Liver (tissue), 8 donors: ENCODE measurements at regions not wholly inside any gene's neighbourhood (a gene's known extent, or its start where the extent isn't known, plus 50 kb on each side); places are given as distances from the start of the nearest gene placed in this dataset.

Source experiments
- DNase-seq: peaks from one replicate; pipeline ENCODE4 v3.0.0-alpha.2; 2017; ENCODE audit warnings: low spot score
- H3K27ac ChIP-seq, 2 donors: one replicate each; pipeline ENCODE4 v1.7.0; 2013; ENCODE audit warnings: inconsistent platforms in 2 of 2, low read length in 2 of 2, control low read depth in 1 of 2, low read depth in 1 of 2, mild to moderate bottlenecking in 1 of 2
- H3K27me3 ChIP-seq, 4 donors: one replicate each; pipeline versions ENCODE4 v1.6.1 to v1.7.0; 2013; ENCODE audit warnings: low read length in 3 of 4, inconsistent platforms in 1 of 4, mild to moderate bottlenecking in 1 of 4, moderate library complexity in 1 of 4; ENCODE audit not compliant: control insufficient read depth in 4 of 4, insufficient read depth in 4 of 4
- H3K36me3 ChIP-seq, 4 donors: one replicate each; pipeline versions ENCODE4 v1.6.1 to v1.7.0; 2013; ENCODE audit warnings: low read length in 3 of 4, mild to moderate bottlenecking in 3 of 4, low read depth in 1 of 4, moderate library complexity in 1 of 4; ENCODE audit not compliant: control insufficient read depth in 4 of 4, insufficient read depth in 3 of 4
- H3K4me1 ChIP-seq, 4 donors: one replicate each; pipeline versions ENCODE4 v1.6.1 to v1.7.0; 2013; ENCODE audit warnings: low read length in 3 of 4, mild to moderate bottlenecking in 3 of 4, moderate library complexity in 1 of 4; ENCODE audit not compliant: control insufficient read depth in 4 of 4, insufficient read depth in 4 of 4
- H3K4me3 ChIP-seq, 3 donors: one replicate each; pipeline versions ENCODE4 v1.6.1 to v1.7.0; 2013; ENCODE audit warnings: low read length in 3 of 3, control low read depth in 1 of 3, low read depth in 1 of 3, mild to moderate bottlenecking in 1 of 3
- H3K9ac ChIP-seq, 2 donors: one replicate each; pipeline ENCODE4 v1.7.0; 2013; ENCODE audit warnings: low read length in 2 of 2, mild to moderate bottlenecking in 2 of 2, moderate library complexity in 2 of 2, control low read depth in 1 of 2, low read depth in 1 of 2
- H3K9me3 ChIP-seq, 4 donors: one replicate each; pipeline versions ENCODE4 v1.6.1 to v1.7.0; 2013; ENCODE audit warnings: low read length in 3 of 4; ENCODE audit not compliant: control insufficient read depth in 4 of 4
- FOXA1 ChIP-seq: IDR thresholded peaks from 2 replicates; pipeline ENCODE4 v1.6.1; 2016; ENCODE audit warnings: antibody characterized with exemption
- FOXA2 ChIP-seq: IDR thresholded peaks from 2 replicates; pipeline ENCODE4 v1.6.1; 2016; ENCODE audit warnings: antibody characterized with exemption
- GABPA ChIP-seq, 2 donors: IDR thresholded peaks in 1 of 2; conservative IDR thresholded peaks in 1 of 2; 2 replicates each; pipeline ENCODE4 v1.6.1; 2016; ENCODE audit warnings: antibody characterized with exemption in 2 of 2, mild to moderate bottlenecking in 1 of 2, moderate library complexity in 1 of 2
- HNF4A ChIP-seq, 2 donors: conservative IDR thresholded peaks; 2 replicates each; pipeline ENCODE4 v1.6.1; 2016; ENCODE audit warnings: antibody characterized with exemption in 2 of 2, mild to moderate bottlenecking in 2 of 2
- HNF4G ChIP-seq: IDR thresholded peaks from 2 replicates; pipeline ENCODE4 v1.6.1; 2016; ENCODE audit warnings: antibody characterized with exemption
- JUND ChIP-seq, 2 donors: IDR thresholded peaks; 2 replicates each; pipeline ENCODE4 v1.6.1; 2016; ENCODE audit warnings: antibody characterized with exemption in 2 of 2
- NR2F2 ChIP-seq: IDR thresholded peaks from 2 replicates; pipeline ENCODE4 v1.6.1; 2016; ENCODE audit warnings: antibody characterized with exemption
- RAD21 ChIP-seq, 2 donors: IDR thresholded peaks; 2 replicates each; pipeline ENCODE4 v1.6.1; 2016; ENCODE audit warnings: antibody characterized with exemption in 2 of 2, mild to moderate bottlenecking in 2 of 2
- TAF1 ChIP-seq: conservative IDR thresholded peaks from 2 replicates; pipeline ENCODE4 v1.6.1; 2016; ENCODE audit warnings: antibody characterized with exemption, mild to moderate bottlenecking
- YY1 ChIP-seq: IDR thresholded peaks from 2 replicates; pipeline ENCODE4 v1.6.1; 2016; ENCODE audit warnings: antibody characterized with exemption, mild to moderate bottlenecking
- WGBS: extraction: QIAGEN DNeasy Blood & Tissue Kit; methylation state at CpG from one replicate; pipeline ENCODE4 v1.1.7; 2013; 5-methylcytosine and 5-hydroxymethylcytosine counted together
- TF ChIP-seq, protein P1 (sequence below): IDR thresholded peaks from 2 replicates; pipeline ENCODE4 v1.6.1; 2016; ENCODE audit warnings: antibody characterized with exemption, mild to moderate bottlenecking
- TF ChIP-seq, protein P2 (sequence below): IDR thresholded peaks from 2 replicates; pipeline ENCODE4 v1.6.1; 2016; ENCODE audit warnings: antibody characterized with exemption
- TF ChIP-seq, protein P3 (sequence below): IDR thresholded peaks from 2 replicates; pipeline ENCODE4 v1.6.1; 2016; ENCODE audit warnings: antibody characterized with exemption
- TF ChIP-seq, protein P4 (sequence below): fragments of 150-350 bp; IDR thresholded peaks from 2 replicates; pipeline ENCODE4 v1.5.1; 2017; ENCODE audit warnings: improper control_type of control experiment, low read depth, low read length; ENCODE audit not compliant: missing input control
- TF ChIP-seq, protein P5 (sequence below): IDR thresholded peaks from 2 replicates; pipeline ENCODE4 v1.6.1; 2016; ENCODE audit warnings: antibody characterized with exemption
- donor health status: healthy.
- donor health status: healthy.
- donor health status: healthy.
- donor health status: healthy.
- donor health status: healthy.

DNA sequence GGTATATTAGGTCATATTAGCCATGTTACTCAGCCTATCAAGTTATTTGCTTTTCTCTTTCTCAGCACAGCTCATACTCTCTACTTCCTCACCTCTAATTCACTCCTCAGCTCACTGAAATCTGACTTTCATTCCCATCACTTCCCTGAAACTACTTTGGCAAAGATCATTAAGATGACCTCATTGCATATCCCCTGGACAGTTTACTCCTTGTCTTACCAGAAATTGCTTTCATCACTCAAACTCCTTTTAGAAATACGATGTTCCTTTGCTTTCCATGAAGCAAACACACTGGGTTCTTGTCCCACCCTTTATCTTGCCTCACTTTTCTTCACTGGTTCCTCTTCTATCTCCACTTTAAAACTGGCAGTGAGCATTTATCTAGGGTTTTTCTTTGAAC is 354.4 kb downstream of the TUSC7 start (continued):
- TF ChIP-seq, protein P1, sequence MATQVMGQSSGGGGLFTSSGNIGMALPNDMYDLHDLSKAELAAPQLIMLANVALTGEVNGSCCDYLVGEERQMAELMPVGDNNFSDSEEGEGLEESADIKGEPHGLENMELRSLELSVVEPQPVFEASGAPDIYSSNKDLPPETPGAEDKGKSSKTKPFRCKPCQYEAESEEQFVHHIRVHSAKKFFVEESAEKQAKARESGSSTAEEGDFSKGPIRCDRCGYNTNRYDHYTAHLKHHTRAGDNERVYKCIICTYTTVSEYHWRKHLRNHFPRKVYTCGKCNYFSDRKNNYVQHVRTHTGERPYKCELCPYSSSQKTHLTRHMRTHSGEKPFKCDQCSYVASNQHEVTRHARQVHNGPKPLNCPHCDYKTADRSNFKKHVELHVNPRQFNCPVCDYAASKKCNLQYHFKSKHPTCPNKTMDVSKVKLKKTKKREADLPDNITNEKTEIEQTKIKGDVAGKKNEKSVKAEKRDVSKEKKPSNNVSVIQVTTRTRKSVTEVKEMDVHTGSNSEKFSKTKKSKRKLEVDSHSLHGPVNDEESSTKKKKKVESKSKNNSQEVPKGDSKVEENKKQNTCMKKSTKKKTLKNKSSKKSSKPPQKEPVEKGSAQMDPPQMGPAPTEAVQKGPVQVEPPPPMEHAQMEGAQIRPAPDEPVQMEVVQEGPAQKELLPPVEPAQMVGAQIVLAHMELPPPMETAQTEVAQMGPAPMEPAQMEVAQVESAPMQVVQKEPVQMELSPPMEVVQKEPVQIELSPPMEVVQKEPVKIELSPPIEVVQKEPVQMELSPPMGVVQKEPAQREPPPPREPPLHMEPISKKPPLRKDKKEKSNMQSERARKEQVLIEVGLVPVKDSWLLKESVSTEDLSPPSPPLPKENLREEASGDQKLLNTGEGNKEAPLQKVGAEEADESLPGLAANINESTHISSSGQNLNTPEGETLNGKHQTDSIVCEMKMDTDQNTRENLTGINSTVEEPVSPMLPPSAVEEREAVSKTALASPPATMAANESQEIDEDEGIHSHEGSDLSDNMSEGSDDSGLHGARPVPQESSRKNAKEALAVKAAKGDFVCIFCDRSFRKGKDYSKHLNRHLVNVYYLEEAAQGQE: no peak
- TF ChIP-seq RAD21 (IDR thresholded peaks at IDR 0.05) (no peak), HNF4G (no peak), FOXA1 (no peak)
- TF ChIP-seq, protein P2, sequence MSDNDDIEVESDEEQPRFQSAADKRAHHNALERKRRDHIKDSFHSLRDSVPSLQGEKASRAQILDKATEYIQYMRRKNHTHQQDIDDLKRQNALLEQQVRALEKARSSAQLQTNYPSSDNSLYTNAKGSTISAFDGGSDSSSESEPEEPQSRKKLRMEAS: no peak
- TF ChIP-seq, protein P3, sequence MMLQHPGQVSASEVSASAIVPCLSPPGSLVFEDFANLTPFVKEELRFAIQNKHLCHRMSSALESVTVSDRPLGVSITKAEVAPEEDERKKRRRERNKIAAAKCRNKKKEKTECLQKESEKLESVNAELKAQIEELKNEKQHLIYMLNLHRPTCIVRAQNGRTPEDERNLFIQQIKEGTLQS: no peak

DNA sequence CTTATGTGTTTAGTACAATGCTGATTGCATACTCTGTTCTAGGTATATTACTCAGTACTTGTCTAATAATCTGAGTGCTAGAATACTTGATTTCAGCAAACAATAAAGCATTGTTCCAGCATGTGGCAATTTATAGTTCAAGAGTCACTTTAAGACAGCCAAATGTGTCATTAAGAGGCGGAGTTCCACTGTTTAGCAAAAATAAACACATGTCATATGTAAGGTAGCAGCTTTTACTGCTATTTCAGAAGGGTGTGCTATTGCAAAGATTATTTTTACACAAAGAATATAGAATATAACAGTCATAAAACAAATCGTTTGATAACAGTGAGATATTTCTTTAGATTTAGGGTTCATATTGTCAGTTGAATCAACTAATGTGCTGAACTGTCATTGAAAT is 358.7 kb downstream of the TUSC7 start:
- Histone ChIP-seq H3K9ac (no peak overlapping the region), H3K27ac (no peak overlapping the region), H3K27me3 (no peaks in the 10 kb centered on the region), H3K36me3 (no peaks in the 10 kb centered on the region), H3K4me1 (no peaks in the 10 kb centered on the region), H3K9me3 (no peaks in the 10 kb centered on the region), H3K4me3 (no peak overlapping the region)
- WGBS: 63% methylated on average over 2 of the region's 2 CpGs
- TF ChIP-seq, protein P4, sequence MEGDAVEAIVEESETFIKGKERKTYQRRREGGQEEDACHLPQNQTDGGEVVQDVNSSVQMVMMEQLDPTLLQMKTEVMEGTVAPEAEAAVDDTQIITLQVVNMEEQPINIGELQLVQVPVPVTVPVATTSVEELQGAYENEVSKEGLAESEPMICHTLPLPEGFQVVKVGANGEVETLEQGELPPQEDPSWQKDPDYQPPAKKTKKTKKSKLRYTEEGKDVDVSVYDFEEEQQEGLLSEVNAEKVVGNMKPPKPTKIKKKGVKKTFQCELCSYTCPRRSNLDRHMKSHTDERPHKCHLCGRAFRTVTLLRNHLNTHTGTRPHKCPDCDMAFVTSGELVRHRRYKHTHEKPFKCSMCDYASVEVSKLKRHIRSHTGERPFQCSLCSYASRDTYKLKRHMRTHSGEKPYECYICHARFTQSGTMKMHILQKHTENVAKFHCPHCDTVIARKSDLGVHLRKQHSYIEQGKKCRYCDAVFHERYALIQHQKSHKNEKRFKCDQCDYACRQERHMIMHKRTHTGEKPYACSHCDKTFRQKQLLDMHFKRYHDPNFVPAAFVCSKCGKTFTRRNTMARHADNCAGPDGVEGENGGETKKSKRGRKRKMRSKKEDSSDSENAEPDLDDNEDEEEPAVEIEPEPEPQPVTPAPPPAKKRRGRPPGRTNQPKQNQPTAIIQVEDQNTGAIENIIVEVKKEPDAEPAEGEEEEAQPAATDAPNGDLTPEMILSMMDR: no peak
- TF ChIP-seq TAF1 (no peak), RAD21 (IDR thresholded peaks at IDR 0.05) (no peak), JUND (IDR thresholded peaks at IDR 0.05) (no peak), GABPA (IDR thresholded peaks at IDR 0.05 in 1 of 2, conservative IDR thresholded peaks at IDR 0.05 in 1 of 2) (no peak)
- no peak for DNase-seq

DNA sequence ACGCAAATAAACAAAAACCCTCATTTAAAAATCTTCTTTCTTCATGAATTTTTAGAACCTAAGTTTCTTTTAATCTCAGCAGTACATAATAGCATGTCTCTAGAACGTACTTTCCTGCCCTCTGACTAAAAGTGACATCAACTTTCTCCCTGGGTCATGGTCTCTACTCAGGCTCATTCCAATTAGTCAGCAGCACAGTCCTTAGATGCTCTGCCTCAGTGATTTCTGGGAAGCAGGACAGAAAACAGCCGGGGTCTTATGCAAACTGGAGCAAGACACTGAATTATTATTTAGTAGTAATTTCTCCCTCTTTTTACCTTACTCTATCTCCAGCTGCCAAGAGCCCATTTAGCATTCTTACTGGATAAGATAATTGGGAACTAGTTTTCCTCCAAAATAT is 365.2 kb downstream of the TUSC7 start:
- H3K4me3 ChIP-seq: no peak overlapping the region
- no peaks in the 10 kb centered on the region for H3K27me3 ChIP-seq
- no peaks in the 10 kb centered on the region for H3K4me1 ChIP-seq
- 51% methylated on average over 3 of the region's 3 CpGs for WGBS
- DNase-seq: no peak
- no peaks in the 10 kb centered on the region for H3K9me3 ChIP-seq
- no peaks in the 10 kb centered on the region for H3K36me3 ChIP-seq
- no peak for TF ChIP-seq HNF4G
- no peak for TF ChIP-seq GABPA (IDR thresholded peaks at IDR 0.05 in 1 of 2, conservative IDR thresholded peaks at IDR 0.05 in 1 of 2)
- TF ChIP-seq HNF4A (conservative IDR thresholded peaks at IDR 0.05): no peak
- TF ChIP-seq TAF1: no peak
- no peak for TF ChIP-seq FOXA1
- TF ChIP-seq, protein P1: no peak
- TF ChIP-seq FOXA2: no peak
- TF ChIP-seq RAD21 (IDR thresholded peaks at IDR 0.05): no peak
- TF ChIP-seq NR2F2: no peak
- TF ChIP-seq, protein P5, sequence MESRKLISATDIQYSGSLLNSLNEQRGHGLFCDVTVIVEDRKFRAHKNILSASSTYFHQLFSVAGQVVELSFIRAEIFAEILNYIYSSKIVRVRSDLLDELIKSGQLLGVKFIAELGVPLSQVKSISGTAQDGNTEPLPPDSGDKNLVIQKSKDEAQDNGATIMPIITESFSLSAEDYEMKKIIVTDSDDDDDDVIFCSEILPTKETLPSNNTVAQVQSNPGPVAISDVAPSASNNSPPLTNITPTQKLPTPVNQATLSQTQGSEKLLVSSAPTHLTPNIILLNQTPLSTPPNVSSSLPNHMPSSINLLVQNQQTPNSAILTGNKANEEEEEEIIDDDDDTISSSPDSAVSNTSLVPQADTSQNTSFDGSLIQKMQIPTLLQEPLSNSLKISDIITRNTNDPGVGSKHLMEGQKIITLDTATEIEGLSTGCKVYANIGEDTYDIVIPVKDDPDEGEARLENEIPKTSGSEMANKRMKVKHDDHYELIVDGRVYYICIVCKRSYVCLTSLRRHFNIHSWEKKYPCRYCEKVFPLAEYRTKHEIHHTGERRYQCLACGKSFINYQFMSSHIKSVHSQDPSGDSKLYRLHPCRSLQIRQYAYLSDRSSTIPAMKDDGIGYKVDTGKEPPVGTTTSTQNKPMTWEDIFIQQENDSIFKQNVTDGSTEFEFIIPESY: no peak
- TF ChIP-seq, protein P2: no peak
- no peak for TF ChIP-seq YY1
- no peak overlapping the region for H3K27ac ChIP-seq
- no peak overlapping the region for H3K9ac ChIP-seq
